ENCODE measurements at regions not wholly inside any gene's neighbourhood (a gene's known extent, or its start where the extent isn't known, plus 50 kb on each side); places are given as distances from the start of the nearest gene placed in this dataset.

- TF ChIP-seq ZNF318 (IDR thresholded peaks at IDR 0.05; ENCODE audit: borderline replicate concordance in 1 of 2, low read depth in 1 of 2) (no peak), HLTF (IDR thresholded peaks at IDR 0.05) (no peak), ZNF408 (CRISPR knock-in tag; IDR thresholded peaks at IDR 0.05; ENCODE audit: low read depth) (no peak), L3MBTL2 (IDR thresholded peaks at IDR 0.05) (no peak), THRA (IDR thresholded peaks at IDR 0.05) (no peak), STAG1 (CRISPR knock-in tag; IDR thresholded peaks at IDR 0.05; ENCODE audit: borderline replicate concordance) (no peak), ZC3H11A (IDR thresholded peaks at IDR 0.05; ENCODE audit: low read depth, low read length) (no peak), MBD2 (IDR thresholded peaks at IDR 0.05; ENCODE audit: borderline replicate concordance, low read depth) (no peak), ZNF431 (CRISPR knock-in tag; IDR thresholded peaks at IDR 0.05) (no peak), ZNF121 (CRISPR knock-in tag; conservative IDR thresholded peaks at IDR 0.05) (no peak), TRIM28 (IDR thresholded peaks at IDR 0.05) (no peak)
Measured at GRCh38 chr5:114700823-114701222, 339.0 kb downstream of the KCNN2 start (continued).

All from K562 (cell line).